OCI-LY1 (cell line): ENCODE measurements at regions not wholly inside any gene's neighbourhood (a gene's known extent, or its start where the extent isn't known, plus 50 kb on each side); places are given as distances from the start of the nearest gene placed in this dataset.

Source experiments
- H2AFZ ChIP-seq: fragments of 200-600 bp; sonication (generic), shearing (Covaris generic); 2 replicates; pipeline ENCODE4 v1.6.0; 2014; ENCODE audit warnings: antibody characterized with exemption, mild to moderate bottlenecking, low read length
- H3F3A ChIP-seq: fragments of 200-600 bp; sonication (generic), shearing (Covaris generic); 2 replicates; pipeline ENCODE4 v1.6.0; 2014; ENCODE audit warnings: mild to moderate bottlenecking, antibody characterized with exemption, low read length, moderate library complexity; ENCODE audit not compliant: insufficient read depth
- H3K27ac ChIP-seq: fragments of 200-600 bp; sonication (generic); 2 replicates; pipeline ENCODE4 v1.5.1; 2014; ENCODE audit warnings: low read length, mixed run types, mild to moderate bottlenecking, low read depth; ENCODE audit not compliant: poor library complexity, severe bottlenecking
- H3K27me3 ChIP-seq: fragments of 200-600 bp; sonication (generic); 2 replicates; pipeline ENCODE4 v1.6.0; 2014; ENCODE audit warnings: antibody characterized with exemption, mild to moderate bottlenecking, low read length, moderate library complexity; ENCODE audit not compliant: insufficient read depth
- H3K36me3 ChIP-seq: fragments of 200-600 bp; sonication (generic); 2 replicates; pipeline ENCODE4 v1.6.1; 2014; ENCODE audit warnings: mild to moderate bottlenecking, antibody characterized with exemption, low read length, moderate library complexity, mixed read lengths; ENCODE audit not compliant: insufficient read depth
- H3K4me1 ChIP-seq: fragments of 200-600 bp; sonication (generic); 2 replicates; pipeline ENCODE4 v1.5.1; 2014; ENCODE audit warnings: mild to moderate bottlenecking, low read length, moderate library complexity; ENCODE audit not compliant: insufficient read depth, severe bottlenecking
- H3K4me2 ChIP-seq: fragments of 200-600 bp; sonication (generic), shearing (Covaris generic); 2 replicates; pipeline ENCODE4 v1.6.1; 2014; ENCODE audit warnings: low read length
- H3K4me3 ChIP-seq: fragments of 200-600 bp; sonication (generic); 2 replicates; pipeline ENCODE4 v1.5.1; 2014; ENCODE audit warnings: low read length, low read depth, mild to moderate bottlenecking, mixed read lengths; ENCODE audit not compliant: poor library complexity, severe bottlenecking
- H3K79me2 ChIP-seq: fragments of 200-600 bp; shearing (Covaris generic); 2 replicates; pipeline ENCODE4 v1.6.1; 2016; ENCODE audit warnings: mixed run types, low read length, mixed read lengths; ENCODE audit not compliant: insufficient read depth
- H3K9ac ChIP-seq: fragments of 200-600 bp; sonication (generic), shearing (Covaris generic); 2 replicates; pipeline ENCODE4 v1.6.1; 2014; ENCODE audit warnings: mild to moderate bottlenecking, low read length, mixed read lengths
- H3K9me2 ChIP-seq: fragments of 200-600 bp; sonication (generic), shearing (Covaris generic); 2 replicates; pipeline ENCODE4 v1.6.1; 2014; ENCODE audit warnings: low read depth, mild to moderate bottlenecking, low read length, mixed read lengths
- H3K9me3 ChIP-seq: fragments of 200-600 bp; shearing (Covaris generic); 2 replicates; pipeline ENCODE4 v1.6.1; 2014; ENCODE audit warnings: low read length, mixed read lengths
- H4K20me1 ChIP-seq: fragments of 200-600 bp; sonication (generic), shearing (Covaris generic); 2 replicates; pipeline ENCODE4 v1.6.0; 2016; ENCODE audit warnings: mild to moderate bottlenecking, low read length; ENCODE audit not compliant: insufficient read depth
- EZH2 ChIP-seq: fragments of 200-600 bp; sonication (generic), shearing (Covaris generic); IDR thresholded peaks from 2 replicates; pipeline ENCODE4 v1.8.0; 2017; ENCODE audit warnings: borderline replicate concordance, mixed run types, mild to moderate bottlenecking, antibody characterized with exemption, low read length, moderate library complexity, mixed read lengths
- TF ChIP-seq, protein P1 (sequence below): fragments of 200-600 bp; sonication (generic), shearing (Covaris generic); IDR thresholded peaks from 2 replicates; pipeline ENCODE4 v1.5.1; 2017; ENCODE audit warnings: mild to moderate bottlenecking, antibody characterized with exemption, low read length, moderate library complexity, mixed read lengths

DNA sequence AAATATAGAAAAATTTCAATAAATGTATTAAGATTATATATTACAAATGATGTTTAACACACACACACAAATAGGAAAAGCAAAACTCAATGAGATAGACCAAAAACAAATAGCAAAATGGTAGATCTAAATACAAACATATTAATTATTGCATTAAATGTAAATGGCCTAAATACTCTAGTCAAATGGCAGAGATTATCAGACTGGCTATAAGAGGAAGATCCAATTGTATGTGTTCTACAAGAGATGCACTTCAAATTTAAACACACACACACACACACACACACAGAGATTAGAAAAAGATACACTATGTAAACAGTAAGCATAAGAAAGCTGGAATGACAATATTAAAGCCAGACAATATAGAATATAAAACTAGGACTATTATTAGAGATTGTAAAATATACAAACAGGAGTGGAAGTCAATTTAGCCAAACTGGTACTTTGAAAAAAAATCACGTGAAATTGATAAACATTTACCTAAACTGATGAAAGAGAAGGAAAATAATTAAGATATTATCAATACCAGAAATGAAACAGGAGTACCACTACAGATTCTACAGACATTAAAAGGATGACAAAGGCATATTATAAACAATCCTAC, 150.5 kb downstream of the TBXT start:
- H3K9me2 ChIP-seq = no peaks in the 10 kb centered on the region
- H3K9ac ChIP-seq = no peak overlapping the region
- no peaks in the 10 kb centered on the region for H3K79me2 ChIP-seq
- TF ChIP-seq, protein P1, sequence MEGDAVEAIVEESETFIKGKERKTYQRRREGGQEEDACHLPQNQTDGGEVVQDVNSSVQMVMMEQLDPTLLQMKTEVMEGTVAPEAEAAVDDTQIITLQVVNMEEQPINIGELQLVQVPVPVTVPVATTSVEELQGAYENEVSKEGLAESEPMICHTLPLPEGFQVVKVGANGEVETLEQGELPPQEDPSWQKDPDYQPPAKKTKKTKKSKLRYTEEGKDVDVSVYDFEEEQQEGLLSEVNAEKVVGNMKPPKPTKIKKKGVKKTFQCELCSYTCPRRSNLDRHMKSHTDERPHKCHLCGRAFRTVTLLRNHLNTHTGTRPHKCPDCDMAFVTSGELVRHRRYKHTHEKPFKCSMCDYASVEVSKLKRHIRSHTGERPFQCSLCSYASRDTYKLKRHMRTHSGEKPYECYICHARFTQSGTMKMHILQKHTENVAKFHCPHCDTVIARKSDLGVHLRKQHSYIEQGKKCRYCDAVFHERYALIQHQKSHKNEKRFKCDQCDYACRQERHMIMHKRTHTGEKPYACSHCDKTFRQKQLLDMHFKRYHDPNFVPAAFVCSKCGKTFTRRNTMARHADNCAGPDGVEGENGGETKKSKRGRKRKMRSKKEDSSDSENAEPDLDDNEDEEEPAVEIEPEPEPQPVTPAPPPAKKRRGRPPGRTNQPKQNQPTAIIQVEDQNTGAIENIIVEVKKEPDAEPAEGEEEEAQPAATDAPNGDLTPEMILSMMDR = no peak
- TF ChIP-seq EZH2 = no peak
- no peaks in the 10 kb centered on the region for H3K36me3 ChIP-seq
- no peaks in the 10 kb centered on the region for H3K4me1 ChIP-seq
- H3K4me2 ChIP-seq = no peak overlapping the region
- no peaks in the 10 kb centered on the region for H3K9me3 ChIP-seq
- H3K4me3 ChIP-seq = no peak overlapping the region
- H2AFZ ChIP-seq = no peak overlapping the region
- H3K27ac ChIP-seq = no peak overlapping the region
- no peaks in the 10 kb centered on the region for H4K20me1 ChIP-seq
- no peaks in the 10 kb centered on the region for H3F3A ChIP-seq
- H3K27me3 ChIP-seq = no peaks in the 10 kb centered on the region

DNA sequence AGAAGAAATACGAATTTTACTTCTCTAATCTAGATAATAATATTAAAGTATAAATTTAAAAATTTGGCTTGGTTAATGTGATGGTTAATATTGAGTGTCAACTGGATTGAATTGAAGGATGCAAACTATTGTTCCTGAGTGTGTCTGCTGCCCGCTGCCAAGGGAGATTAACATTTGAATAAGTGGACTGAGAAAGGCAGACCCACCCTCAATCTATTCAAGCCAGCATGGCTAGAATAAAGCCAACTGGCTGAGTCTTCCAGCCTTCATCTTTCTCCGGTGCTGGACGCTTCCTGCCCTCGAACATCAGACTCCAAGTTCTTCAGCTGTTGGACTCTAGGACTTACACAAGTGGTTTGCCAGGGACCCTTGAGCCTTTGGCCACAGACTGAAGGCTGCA, 152.7 kb downstream of the TBXT start:
- Histone ChIP-seq H2AFZ (no peak overlapping the region), H4K20me1 (no peaks in the 10 kb centered on the region), H3K27me3 (no peaks in the 10 kb centered on the region), H3K9ac (no peak overlapping the region), H3K9me3 (no peaks in the 10 kb centered on the region), H3K9me2 (no peaks in the 10 kb centered on the region), H3K4me3 (no peak overlapping the region), H3F3A (no peaks in the 10 kb centered on the region), H3K36me3 (no peaks in the 10 kb centered on the region), H3K27ac (no peak overlapping the region), H3K79me2 (no peaks in the 10 kb centered on the region), H3K4me2 (no peak overlapping the region), H3K4me1 (no peaks in the 10 kb centered on the region)
- TF ChIP-seq, protein P1 = no peak
- TF ChIP-seq EZH2 = no peak

DNA sequence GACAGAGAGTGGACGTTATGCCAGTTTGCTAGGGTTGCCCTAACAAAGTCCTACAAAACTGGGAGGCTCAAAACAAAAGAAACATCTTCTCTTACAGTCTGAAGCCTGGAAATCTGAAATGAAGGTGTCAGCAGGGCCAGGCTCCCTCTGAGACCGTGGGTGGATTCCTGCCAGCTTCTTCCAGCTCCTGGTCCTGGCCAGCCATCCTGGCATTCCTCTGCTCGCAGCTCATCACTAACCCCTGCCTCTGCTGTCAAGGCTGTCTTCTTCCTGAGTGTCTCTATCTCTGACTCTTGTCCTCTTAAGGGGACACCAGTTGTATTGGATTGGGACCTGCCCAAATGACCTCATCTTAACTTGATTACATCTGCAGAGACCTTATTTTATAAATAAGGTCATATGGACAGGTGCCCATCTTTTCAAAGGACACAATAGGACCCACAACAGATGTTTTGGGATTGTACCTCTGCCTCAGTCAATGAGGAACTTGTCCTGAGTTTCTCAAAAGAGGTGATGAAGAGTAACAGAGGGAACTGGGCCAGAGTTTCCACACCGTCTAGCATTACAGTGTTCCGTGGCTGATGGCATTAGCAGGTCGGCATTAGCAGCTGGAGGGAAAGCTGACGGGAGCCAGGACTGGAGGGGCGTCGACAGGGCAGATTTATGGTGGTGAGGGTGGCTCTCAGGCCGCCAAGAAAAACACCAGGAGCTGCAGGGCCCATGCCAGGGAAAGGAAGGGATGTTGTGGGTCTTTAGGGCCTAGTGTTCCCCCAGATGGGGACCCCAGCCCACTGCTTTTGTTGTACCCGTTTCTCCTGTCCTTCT, 157.3 kb downstream of the TBXT start:
- Histone ChIP-seq H3K79me2 (no peaks in the 10 kb centered on the region), H3K4me1 (no peaks in the 10 kb centered on the region), H4K20me1 (no peaks in the 10 kb centered on the region), H3K9ac (no peak overlapping the region), H3K36me3 (no peaks in the 10 kb centered on the region), H3K9me2 (no peaks in the 10 kb centered on the region), H3K4me3 (no peak overlapping the region), H3K9me3 (no peaks in the 10 kb centered on the region), H2AFZ (no peak overlapping the region), H3K27me3 (no peaks in the 10 kb centered on the region), H3K27ac (no peak overlapping the region), H3K4me2 (no peak overlapping the region), H3F3A (no peaks in the 10 kb centered on the region)
- TF ChIP-seq, protein P1 = no peak
- TF ChIP-seq EZH2 = no peak
